HG03095 (cell line): ENCODE measurements at regions not wholly inside any gene's neighbourhood (a gene's known extent, or its start where the extent isn't known, plus 50 kb on each side); places are given as distances from the start of the nearest gene placed in this dataset.
"Not testable (repeated sequence)": the region's sequence is repeated elsewhere in the genome, so short reads cannot be mapped to it uniquely, and the experiment has no call there.

Experiments used
- ATAC-seq: cut with Tn5 transposase; IDR thresholded peaks from one replicate; pipeline ENCODE4 v1.9.1; 2021; ENCODE audit warnings: moderate library complexity; ENCODE audit not compliant: unreplicated experiment

DNA sequence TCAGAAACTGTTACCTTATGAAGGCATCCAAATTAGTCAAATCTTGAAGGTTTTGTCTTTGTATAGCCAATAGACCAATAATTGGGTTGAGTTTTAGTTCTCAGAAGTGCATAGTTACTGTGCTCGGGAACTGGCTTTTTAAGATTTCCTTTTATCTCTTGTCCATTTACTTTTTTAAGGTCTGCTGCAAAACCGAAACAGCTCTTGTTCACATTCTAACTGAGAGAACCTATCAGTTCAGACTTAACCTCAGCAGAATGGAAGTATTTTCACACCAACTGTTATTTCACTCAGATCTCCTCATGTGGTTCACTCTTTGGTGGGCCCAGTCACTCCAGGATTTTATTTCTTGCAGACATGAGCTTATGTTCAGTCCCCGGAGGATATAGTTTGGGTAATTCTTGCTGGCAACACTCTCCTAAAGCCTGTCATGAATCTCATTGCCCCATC lies 55.5 kb downstream of the TPBG start:
- ATAC-seq, result peak; percentile 87

DNA sequence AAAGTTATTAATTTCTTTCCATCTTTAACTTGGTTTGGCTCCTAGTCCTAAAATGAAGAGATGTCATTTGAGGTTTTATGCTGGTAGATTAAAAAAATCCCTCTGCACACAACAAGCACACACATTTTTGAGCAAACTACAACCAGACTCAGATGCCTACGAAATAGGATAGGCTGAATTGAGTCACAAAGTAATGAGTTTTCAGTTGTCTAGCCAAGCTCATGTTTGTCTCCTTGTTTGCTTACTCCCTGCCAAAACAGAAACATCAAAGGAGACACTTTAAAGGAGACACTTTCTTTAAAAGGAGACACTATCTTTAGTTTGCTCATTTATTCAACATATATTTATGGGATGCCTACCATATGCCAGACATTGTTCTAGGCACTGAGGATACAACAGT lies 56.2 kb downstream of the TPBG start:
- ATAC-seq, result peak; percentile 36

DNA sequence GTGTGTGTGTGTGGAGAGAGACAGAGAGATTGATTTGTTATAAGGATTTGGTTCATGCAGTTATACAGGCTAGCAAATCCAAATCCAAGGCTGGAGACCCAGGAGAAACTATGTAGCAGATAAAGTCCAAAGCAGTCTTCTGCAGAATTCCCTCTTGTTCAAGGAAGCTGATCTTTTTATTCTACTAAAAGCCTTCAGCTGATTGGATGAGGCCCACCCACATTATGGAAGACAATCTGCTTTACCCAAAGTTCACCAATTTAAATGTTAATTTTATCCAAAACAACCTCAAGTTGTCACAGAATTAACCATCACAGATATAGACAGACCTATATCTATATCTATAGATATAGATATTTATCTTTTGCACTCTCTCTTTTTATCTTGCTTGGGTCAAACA lies 67.0 kb downstream of the TPBG start:
- no peak for ATAC-seq

DNA sequence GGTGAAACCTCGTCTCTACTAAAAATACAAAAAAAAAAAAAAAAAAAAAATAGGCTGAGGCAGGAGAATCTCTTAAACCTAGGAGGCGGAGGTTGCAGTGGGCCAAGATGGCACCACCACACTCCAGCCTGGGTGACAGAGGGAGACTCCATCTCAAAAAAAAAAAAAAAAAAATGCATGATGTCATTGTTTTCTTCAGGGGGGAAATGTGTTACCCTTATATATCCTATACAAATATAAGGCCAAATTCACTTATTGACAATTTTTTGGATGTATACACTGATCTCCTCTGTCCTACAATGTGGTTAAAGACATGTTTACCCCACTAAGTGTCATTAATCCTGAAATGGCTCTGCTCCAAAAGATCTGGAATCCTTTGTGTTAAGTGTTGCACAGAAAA lies 73.1 kb downstream of the TPBG start:
- ATAC-seq, result no peak

DNA sequence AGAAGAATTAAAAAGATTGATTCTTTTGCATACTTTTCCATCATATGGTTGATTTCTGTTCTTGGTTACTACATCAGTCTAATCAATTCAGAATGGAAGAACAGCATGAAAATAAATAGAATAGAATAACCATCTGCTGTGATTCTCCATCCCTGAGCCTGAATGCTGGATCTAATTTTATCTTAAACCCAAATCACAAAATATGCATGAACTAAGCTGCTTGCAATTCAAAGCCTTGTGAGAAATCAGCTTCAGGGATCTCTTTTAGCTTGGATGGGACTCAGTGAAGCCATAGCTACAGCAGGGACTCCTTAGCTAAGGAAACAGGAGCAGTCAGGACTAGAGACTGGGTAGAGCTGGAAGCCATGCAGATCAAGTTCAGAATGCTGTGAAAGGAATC lies 74.1 kb downstream of the TPBG start:
- no peak for ATAC-seq

DNA sequence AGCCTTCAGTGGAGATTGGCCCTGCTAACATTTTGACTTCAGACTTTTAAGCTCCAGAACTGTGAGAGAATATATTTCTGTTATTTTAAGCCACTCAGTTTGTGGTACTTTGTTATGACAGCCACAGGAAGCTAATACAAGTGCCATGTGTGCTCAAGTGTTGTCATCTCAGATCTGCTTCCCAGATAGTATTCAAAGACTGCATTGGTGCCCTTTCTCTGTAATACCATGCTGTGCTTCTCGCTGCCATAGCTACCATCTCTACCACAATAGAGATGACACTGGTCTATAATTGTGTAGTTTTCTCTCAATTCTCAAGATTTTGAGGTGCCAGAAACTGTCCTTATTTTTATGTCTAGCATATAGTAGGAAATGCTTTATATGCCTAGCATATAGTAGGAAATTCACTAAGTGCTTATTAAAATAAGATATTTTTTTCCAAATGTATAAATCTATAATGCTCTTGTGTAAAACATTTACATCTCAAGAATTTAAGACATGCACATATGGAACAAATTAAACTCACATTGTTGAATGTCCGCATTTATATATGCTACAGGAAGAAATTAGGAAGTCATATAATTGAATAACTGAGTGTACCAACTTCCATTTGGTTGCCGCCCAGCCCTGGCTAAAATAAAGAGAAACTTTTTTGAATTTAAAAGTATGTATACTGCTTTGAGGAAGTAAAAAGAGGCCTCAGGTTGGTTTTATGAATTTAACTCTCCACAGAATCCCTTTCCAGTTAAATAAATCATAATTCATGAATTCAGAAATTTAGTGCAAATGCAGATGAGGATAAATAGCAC lies 77.6 kb downstream of the TPBG start:
- no peak for ATAC-seq

DNA sequence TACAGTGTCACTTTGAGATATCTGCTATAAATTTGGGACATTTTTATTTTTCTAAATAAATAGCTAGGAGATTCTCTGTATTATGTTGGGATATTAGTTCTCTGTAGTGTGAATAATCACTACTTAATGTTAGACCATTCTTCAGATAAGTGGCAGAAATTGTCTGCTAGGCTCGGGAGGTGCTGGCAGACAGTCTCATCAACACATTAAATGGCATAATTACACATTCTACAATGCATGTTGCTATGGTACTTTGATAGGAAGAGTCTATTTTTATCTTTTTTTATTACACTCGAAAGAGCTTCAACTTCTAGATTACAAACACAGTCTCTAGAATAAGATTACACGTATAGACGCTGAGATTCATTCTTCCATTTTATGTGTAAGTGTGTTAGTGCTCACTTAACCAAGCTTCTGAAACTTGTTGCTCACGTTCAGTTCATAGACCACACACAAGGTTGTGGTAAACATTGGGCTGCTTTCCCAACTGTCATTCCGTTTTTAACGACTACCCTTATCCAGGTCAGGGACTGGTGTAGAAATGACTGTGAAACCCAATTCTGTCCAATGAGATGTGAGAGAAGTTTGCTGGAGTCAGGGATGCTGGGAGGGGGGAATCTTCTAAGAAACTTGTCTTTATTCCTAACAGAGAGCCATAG lies 78.6 kb downstream of the TPBG start:
- ATAC-seq, result no peak

DNA sequence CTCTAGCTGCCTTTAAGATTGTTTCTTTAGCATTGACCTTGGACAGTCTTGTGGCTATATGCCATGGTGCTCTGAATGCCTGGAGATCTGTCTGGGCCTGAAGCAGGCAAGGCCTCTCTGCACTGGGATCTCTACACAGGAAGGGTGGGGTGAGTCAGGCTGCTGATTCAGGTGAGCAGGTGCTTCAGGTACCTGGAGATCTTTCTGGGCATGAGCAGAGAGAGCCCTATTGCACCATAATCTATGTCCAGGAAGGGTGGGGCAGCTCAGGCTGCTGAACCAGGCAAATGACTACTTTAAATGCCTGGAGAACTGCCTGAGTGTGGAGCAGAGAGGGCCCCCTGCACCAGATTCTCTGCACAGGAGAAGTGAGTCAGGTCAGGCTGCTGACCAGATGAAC lies 94.5 kb downstream of the TPBG start:
- no peak for ATAC-seq

DNA sequence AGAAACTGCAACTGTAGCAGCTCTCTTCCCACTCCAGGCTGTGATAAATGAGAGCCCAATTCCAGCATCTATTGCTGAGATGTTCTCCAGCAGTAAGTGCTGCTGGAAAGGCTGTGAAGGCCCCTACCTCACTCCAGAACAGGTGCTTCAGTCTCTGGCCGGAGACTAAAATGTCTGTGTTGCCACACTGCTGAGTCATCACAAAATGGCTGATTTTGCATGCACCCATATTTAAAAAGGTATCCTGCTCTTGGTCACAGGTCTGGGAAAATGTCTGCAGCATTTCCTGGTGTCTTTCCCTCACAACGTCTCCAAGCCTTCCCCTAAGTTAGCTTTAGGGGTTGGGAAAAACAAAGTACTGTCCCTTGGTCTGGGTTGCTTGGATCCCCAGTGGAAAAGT lies 95.1 kb downstream of the TPBG start:
- ATAC-seq, result no peak

DNA sequence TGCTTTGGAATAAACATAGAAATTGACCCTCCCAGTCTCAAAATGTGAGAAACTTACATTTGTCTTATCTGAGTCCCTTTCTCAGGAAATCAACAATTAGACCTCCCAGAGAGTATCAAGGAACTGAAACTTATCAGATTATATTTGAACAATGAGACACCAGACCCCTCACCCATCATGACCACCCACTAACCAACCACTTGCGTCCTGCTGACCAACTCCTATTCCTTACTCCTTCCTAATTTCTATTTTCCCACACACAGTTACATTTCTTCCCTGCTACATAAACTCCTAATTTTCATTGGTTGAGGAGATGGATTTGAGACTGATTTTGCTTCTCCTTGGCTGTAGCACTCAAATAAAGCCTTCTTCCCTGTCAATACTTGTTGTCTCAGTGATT lies 97.9 kb downstream of the TPBG start:
- ATAC-seq, result no peak

DNA sequence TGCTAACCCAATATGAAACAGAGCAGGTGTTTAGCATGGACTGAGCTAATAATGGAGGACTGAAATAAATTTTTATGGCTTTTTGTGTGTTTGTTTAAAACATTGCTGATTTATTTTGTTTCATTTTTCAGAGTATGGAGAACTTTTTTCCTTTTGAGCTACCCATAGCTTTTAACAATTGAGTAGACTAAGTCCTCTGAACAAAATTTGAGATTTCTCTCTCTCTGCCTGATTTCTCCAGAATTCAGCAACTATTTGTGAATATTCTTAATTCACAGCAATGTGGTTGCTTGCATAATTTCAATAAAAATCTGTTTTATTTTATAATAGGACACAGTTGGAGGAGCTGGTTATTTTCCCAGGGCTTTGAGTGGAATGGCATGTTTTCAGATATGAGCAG lies 103.7 kb downstream of the TPBG start:
- no peak for ATAC-seq

DNA sequence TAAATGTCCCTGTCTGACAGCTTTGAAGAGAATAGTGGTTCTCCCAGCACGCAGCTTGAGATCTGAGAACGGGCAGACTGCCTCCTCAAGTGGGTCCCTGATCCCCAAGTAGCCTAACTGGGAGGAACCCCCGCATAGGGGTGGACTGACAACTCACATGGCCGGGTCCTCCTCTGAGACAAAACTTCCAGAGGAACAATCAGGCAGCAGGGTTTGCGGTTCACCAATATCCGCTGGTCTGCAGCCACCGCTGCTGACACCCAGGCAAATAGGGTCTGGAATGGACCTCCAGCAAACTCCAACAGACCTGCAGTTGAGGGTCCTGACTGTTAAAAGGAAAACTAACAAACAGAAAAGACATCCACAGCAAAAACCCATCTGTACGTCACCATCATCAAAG lies 106.5 kb downstream of the TPBG start:
- ATAC-seq, result not testable (repeated sequence)

DNA sequence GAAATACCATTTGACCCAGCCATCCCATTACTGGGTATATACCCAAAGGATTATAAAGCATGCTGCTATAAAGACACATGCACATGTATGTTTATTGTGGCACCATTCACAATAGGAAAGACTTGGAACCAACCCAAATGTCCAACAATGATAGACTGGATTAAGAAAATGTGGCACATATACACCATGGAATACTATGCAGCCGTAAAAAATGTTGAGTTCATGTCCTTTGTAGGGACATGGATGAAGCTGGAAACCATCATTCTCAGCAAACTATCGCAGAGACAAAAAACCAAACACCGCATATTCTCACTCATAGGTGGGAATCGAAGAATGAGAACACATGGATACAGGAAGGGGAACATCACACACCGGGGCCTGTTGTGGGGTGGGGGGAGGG lies 111.5 kb downstream of the TPBG start:
- ATAC-seq, result not testable (repeated sequence)

DNA sequence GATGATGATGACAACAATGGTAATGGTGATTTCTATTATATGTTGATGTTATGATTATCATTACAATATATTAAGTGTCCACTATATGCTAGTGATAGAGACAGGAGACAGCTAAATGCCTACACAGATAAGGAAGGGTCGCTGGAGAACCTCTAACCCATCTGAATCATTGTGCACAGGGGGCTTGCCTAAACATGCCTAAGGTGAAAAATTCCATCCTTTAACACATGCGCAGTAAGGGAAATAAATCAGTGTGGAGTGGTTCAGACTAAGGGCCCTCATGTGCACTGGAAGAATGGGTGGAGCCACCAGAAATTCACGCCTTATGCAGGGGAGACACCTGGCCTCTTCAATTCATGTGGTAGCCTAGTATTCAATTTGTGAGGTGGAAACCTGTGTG lies 120.4 kb downstream of the TPBG start:
- no peak for ATAC-seq

DNA sequence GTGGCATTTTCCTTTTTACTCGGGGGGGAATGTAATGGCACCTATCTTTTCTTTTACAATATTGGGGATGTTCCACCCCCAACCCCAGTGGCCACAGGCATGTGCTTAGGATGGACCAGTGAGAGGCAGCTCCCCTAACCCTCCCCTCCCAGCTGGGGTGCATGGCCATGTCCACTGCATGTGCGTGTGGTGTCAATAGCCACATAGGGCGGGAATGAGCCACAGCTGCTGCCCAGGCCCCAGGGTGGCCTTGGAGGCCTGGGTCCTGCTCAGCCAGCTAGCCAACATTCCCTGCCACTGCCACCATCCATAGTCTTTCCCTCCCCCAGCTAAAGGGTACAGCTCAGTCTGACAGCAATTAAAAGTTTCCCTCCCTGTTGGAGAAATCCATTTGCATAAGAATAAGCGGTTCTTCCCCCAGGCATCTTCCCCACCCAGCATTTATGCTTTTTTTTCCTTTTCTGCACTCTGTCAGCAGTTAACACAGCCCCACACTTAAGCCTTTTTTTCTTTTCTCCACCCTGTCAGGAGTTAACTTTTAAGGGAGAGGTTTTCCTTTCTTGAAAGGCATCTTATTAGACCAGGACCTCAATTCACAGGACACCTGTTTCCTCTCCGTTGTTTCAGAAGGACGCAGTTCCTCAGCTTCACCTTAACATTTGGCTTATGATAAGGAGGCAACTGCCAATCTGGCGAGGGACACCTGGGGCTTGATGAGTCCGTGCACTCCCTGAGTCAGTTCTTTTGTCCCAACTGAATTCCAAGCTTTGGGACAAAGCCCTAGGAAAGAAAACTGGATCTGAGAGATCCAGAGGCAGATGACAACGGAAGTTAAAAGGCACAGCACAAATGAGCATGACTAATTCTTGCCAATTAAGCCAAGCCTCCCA lies 121.4 kb downstream of the TPBG start:
- no peak for ATAC-seq

DNA sequence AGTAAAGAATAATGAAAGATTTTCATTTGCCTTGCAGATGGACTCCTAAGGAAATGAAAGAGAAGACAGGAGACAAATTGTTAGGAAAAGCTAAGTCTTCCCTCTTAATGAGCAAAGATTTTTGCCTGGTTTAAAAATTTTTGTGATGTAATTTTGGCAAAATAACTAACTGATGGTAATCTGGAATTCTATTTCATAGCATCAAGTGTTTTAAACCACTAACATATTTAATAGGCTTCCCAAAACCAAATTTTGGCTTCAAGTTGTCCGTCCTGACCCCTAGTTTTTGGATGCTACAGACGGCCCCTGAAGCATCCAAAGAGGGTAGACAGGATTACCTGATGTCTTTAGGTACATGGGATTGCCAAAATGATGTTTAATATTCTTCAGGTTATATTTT lies 124.3 kb downstream of the TPBG start:
- no peak for ATAC-seq

DNA sequence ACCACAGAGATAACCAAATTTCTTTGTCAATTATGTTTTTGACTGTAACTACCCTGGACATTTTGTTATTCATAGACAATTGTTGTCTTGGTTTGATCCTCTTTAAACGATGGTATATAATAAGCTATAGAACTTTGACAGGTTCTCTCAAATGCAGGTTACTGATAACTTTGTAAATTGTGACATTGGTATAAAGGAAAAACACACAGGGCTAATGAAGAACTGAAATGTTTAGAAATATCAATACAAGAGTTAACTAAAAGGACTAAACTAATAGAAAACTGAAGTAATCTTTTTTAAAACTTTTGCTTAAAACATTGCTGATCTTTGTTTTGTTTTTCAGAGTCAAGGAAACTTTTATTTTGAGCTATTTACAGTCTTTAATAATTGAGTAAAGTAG lies 124.8 kb downstream of the TPBG start:
- no peak for ATAC-seq

DNA sequence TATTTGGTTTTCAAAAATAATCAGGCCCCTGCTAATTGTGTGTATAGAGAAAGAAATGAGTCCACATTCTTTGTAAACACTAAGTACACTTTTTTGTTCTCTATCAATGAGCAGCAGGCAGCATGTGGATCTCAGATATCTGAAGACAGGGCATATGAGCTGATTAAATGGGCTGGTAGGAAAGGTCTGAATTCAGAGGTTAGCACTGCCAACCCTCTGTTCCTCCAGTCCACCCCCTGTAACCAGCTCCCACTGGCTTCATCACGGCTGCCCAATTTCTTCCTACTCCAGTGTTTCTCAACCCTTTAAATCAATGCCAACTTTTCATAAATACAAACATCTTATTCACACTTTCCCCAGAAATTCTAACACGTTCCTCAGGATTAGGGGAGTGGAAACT lies 128.5 kb downstream of the TPBG start:
- no peak for ATAC-seq

DNA sequence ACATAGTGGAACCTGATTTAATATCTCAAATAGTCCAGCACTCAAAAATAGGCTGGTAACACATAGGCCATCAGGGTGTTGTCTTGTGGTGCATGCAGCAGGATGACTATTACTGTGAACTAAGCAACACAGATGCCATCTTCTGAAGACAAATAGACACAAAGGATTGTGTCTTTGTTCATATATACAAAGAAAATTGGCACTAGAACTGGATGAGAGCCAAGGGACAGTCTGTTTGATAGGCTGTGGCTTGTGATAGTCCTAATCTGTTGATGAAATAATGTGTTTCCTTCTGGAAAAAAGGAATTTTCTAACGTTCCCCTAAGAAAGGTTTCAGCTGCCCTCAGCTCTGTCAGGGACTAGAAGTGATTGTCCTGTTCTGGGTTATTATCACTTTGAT lies 129.8 kb downstream of the TPBG start:
- ATAC-seq, result no peak

DNA sequence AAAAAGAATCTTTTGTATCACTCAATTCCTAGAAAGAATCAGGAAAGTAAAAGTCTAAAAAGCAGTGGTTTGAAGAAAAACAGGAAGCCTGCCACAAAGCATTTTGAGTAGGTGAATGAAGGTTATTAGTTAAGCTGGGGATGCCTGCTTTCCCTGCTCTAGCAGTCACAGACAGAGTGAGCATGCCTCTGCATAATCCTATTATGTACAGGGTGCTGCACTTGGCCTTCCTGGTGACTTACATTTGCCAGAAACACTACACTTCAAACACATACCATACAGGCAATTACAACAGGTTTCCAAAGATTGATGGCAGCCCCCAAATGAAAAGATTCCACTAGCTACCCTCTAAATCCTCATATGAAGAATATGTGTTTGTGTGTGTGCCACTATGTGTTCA lies 130.8 kb downstream of the TPBG start:
- no peak for ATAC-seq

DNA sequence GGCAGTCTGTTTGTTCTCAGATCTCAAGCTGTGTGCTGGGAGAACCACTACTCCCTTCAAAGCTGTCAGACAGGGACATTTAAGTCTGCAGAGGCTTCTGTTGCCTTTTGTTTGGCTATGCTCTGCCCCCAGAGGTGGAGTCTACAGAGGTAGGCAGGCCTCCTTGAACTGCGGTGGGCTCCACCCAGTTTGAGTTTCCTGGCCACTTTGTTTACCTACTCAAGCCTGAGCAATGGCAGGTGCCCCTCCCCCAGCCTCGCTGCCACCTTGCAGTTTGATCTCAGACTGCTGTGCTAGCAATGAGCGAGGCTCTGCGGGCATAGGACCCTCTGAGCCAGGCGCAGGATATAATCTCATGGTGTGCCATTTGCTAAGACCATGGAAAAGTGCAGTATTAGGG lies 138.3 kb downstream of the TPBG start:
- not testable (repeated sequence) for ATAC-seq

DNA sequence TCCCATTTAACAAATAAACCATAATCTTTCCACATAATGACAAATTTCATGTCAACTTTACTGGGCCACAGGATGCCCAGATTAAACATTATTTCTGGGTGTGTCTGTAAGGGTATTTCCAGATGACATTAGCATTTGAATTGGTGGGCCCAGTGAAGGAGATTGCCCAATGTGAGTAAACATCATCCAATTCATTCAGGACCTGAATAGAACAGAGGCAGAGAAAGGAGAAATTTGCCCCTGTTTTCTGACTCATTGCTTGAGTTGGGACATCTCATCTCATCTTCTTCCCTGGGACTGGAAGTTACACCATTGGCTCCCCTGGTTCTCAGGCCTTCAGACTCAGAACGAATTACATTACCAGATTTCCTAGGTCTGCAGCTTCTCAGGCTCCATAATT lies 142.9 kb downstream of the TPBG start:
- ATAC-seq, result no peak
